ENCODE measurements at regions not wholly inside any gene's neighbourhood (a gene's known extent, or its start where the extent isn't known, plus 50 kb on each side); places are given as distances from the start of the nearest gene placed in this dataset.

DNA sequence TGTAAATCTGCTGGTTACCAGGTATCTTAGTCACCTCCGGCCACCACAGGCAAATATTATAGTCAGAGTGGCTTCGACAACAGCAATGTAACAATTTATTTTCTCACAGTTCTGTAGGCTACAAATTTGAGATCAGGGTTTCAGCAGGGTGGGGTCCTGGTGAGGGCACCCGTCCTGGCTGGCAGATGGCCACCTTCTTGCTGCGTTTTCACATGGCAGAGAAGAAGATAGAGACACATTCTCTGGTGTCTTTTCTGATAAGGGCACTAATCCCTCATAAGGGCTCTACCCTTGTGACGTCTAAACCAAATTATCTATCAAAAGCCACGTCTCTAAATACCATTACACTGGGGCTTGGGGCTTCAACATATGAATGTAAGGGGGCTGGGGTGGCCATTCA, 843.2 kb upstream of the FANCL start (continued):
- TF ChIP-seq, protein P1, sequence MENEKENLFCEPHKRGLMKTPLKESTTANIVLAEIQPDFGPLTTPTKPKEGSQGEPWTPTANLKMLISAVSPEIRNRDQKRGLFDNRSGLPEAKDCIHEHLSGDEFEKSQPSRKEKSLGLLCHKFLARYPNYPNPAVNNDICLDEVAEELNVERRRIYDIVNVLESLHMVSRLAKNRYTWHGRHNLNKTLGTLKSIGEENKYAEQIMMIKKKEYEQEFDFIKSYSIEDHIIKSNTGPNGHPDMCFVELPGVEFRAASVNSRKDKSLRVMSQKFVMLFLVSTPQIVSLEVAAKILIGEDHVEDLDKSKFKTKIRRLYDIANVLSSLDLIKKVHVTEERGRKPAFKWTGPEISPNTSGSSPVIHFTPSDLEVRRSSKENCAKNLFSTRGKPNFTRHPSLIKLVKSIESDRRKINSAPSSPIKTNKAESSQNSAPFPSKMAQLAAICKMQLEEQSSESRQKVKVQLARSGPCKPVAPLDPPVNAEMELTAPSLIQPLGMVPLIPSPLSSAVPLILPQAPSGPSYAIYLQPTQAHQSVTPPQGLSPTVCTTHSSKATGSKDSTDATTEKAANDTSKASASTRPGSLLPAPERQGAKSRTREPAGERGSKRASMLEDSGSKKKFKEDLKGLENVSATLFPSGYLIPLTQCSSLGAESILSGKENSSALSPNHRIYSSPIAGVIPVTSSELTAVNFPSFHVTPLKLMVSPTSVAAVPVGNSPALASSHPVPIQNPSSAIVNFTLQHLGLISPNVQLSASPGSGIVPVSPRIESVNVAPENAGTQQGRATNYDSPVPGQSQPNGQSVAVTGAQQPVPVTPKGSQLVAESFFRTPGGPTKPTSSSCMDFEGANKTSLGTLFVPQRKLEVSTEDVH (IDR thresholded peaks at IDR 0.05; ENCODE audit: low read depth, partially characterized antibody), result no peak
- no peak for TF ChIP-seq MEF2B (IDR thresholded peaks at IDR 0.05; ENCODE audit: partially characterized antibody, poor library complexity, severe bottlenecking)
- no peak for TF ChIP-seq NBN (IDR thresholded peaks at IDR 0.05)

DNA sequence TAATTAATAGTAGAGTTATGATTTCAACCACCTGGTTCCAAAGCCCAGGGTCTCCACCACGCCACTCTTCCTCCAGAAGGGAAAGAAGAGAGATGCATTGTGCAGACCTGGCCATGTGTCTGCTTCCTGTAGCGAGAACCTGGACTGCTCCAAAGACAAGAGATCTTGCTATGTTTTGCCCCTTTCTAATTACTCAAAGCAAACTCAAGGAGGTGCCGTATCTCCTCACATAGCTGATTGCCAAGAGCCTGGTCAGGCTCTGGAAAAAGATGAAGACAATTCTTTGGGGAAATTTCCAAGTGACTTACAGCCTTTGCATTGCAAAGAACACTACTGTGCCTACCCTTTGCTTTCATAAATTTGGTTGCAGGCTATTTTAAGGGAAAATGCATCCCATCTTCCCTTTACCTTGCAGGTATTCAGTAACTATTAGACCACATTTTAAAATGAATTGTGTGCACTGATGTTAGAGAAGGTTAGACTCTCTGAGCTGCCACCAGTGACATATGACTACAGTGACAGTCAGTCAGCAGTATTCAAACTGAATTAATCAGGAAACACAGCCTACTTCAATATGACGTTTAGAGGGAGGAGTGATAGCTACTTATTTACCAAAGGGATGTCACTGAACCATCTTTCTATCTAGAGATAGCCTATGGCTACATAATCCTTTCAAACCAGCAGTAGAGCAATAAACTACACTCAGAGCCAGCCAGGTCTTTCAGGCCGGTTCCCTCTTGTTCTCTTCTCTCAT, 842.1 kb upstream of the FANCL start:
- Histone ChIP-seq H2AFZ (ENCODE audit: control insufficient read depth, low read depth, low read length) (no peak overlapping the region), H3K4me2 (ENCODE audit: control insufficient read depth, insufficient read depth) (no peak overlapping the region), H3K4me3 (no peak overlapping the region), H3K79me2 (ENCODE audit: control insufficient read depth, insufficient read depth, low read length) (no peaks in the 10 kb centered on the region), H4K20me1 (ENCODE audit: control insufficient read depth, insufficient read depth) (no peaks in the 10 kb centered on the region), H3K9me3 (replicated peaks; ENCODE audit: control insufficient read depth, insufficient read depth, low read length) (no peaks in the 10 kb centered on the region), H3K27ac (ENCODE audit: control insufficient read depth, insufficient read depth) (no peak overlapping the region), H3K4me1 (ENCODE audit: control insufficient read depth, insufficient read depth, low read length) (no peaks in the 10 kb centered on the region), H3K36me3 (ENCODE audit: control insufficient read depth in 2 of 2, insufficient read depth in 2 of 2, low read length in 1 of 2) (no peaks in the 10 kb centered on the region), H3K9ac (ENCODE audit: control insufficient read depth, insufficient read depth, low read length) (no peak overlapping the region), H3K27me3 (replicated peaks in 1 of 2; ENCODE audit: control insufficient read depth in 2 of 2, insufficient read depth in 2 of 2, low read length in 1 of 2) (no peaks in the 10 kb centered on the region)
- in situ Hi-C loops (cut with MboI), result no loop called here
- DNase-seq (ENCODE audit: low read depth, low spot score), result no peak
- 19% methylated on average over 4 of the region's 5 CpGs for WGBS (ENCODE audit: insufficient coverage, insufficient replicate concordance, low lambda C conversion rate, missing lambda C conversion rate)
- ATAC-seq, result no peak
- SMC1A ChIA-PET (ENCODE audit: uncharacterized antibody, unreplicated experiment), result no interaction called here
- intact Hi-C loops (cut with micrococcal nuclease; ENCODE audit: unreplicated experiment), result no loop called here
- RAD21 ChIA-PET (ENCODE audit: unreplicated experiment), result no interaction called here
- POLR2A ChIA-PET, result no interaction called here
- FAIRE-seq, result no peak
- BruUV-seq (replicated peaks), result no TSS peak
- CTCF ChIA-PET, result no interaction called here
- TF ChIP-seq, protein P2, sequence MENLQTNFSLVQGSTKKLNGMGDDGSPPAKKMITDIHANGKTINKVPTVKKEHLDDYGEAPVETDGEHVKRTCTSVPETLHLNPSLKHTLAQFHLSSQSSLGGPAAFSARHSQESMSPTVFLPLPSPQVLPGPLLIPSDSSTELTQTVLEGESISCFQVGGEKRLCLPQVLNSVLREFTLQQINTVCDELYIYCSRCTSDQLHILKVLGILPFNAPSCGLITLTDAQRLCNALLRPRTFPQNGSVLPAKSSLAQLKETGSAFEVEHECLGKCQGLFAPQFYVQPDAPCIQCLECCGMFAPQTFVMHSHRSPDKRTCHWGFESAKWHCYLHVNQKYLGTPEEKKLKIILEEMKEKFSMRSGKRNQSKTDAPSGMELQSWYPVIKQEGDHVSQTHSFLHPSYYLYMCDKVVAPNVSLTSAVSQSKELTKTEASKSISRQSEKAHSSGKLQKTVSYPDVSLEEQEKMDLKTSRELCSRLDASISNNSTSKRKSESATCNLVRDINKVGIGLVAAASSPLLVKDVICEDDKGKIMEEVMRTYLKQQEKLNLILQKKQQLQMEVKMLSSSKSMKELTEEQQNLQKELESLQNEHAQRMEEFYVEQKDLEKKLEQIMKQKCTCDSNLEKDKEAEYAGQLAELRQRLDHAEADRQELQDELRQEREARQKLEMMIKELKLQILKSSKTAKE (IDR thresholded peaks at IDR 0.05; ENCODE audit: low read depth, poor library complexity, severe bottlenecking), result no peak
- TF ChIP-seq NFYB (IDR thresholded peaks at IDR 0.05; ENCODE audit: insufficient read depth, low read depth, low read length) (no peak), KAT2A (conservative IDR thresholded peaks at IDR 0.05; ENCODE audit: control insufficient read depth, low read depth, low read length) (no peak), BACH1 (IDR thresholded peaks at IDR 0.05; ENCODE audit: borderline replicate concordance) (no peak), MTA3 (IDR thresholded peaks at IDR 0.05; ENCODE audit: borderline replicate concordance, low read length) (no peak), BRCA1 (IDR thresholded peaks at IDR 0.05; ENCODE audit: low read depth, low read length) (no peak), HDGF (IDR thresholded peaks at IDR 0.05) (no peak), SRF (IDR thresholded peaks at IDR 0.05; ENCODE audit: low read depth in 2 of 2, low read length in 2 of 2) (no peak), POLR2AphosphoS2 (IDR thresholded peaks at IDR 0.05; ENCODE audit: low read depth, low read length) (no peak), FOXM1 (IDR thresholded peaks at IDR 0.05; ENCODE audit: low read depth, low read length) (no peak), ESRRA (IDR thresholded peaks at IDR 0.05; ENCODE audit: low read length) (no peak)
- TF ChIP-seq, protein P3, sequence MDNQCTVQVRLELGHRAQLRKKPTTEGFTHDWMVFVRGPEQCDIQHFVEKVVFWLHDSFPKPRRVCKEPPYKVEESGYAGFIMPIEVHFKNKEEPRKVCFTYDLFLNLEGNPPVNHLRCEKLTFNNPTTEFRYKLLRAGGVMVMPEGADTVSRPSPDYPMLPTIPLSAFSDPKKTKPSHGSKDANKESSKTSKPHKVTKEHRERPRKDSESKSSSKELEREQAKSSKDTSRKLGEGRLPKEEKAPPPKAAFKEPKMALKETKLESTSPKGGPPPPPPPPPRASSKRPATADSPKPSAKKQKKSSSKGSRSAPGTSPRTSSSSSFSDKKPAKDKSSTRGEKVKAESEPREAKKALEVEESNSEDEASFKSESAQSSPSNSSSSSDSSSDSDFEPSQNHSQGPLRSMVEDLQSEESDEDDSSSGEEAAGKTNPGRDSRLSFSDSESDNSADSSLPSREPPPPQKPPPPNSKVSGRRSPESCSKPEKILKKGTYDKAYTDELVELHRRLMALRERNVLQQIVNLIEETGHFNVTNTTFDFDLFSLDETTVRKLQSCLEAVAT (IDR thresholded peaks at IDR 0.05), result no peak
- TF ChIP-seq, protein P4, sequence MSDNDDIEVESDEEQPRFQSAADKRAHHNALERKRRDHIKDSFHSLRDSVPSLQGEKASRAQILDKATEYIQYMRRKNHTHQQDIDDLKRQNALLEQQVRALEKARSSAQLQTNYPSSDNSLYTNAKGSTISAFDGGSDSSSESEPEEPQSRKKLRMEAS (IDR thresholded peaks at IDR 0.05; ENCODE audit: low read depth, low read length), result no peak

Data from GM12878 (cell line).